GM12891 (cell line): ENCODE measurements at regions not wholly inside any gene's neighbourhood (a gene's known extent, or its start where the extent isn't known, plus 50 kb on each side); places are given as distances from the start of the nearest gene placed in this dataset.
"Not testable (repeated sequence)": the region's sequence is repeated elsewhere in the genome, so short reads cannot be mapped to it uniquely, and the experiment has no call there.

ENCODE experiments used
- PAX5 ChIP-seq: IDR thresholded peaks from 2 replicates; pipeline ENCODE4 v1.6.1; 2011; ENCODE audit warnings: low read length, moderate library complexity, mild to moderate bottlenecking; ENCODE audit not compliant: insufficient read depth, severe bottlenecking
- POLR2A ChIP-seq: IDR thresholded peaks from 2 replicates; pipeline ENCODE4 v1.6.1; 2011; ENCODE audit warnings: low read depth, low read length, control low read depth
- POLR2AphosphoS5 ChIP-seq: IDR thresholded peaks from 2 replicates; pipeline ENCODE4 v1.6.1; 2011; ENCODE audit warnings: low read depth, low read length, control low read depth
- POU2F2 ChIP-seq: IDR thresholded peaks from 2 replicates; pipeline ENCODE4 v1.6.1; 2011; ENCODE audit warnings: low read depth, mild to moderate bottlenecking, control low read depth, low read length, moderate library complexity
- SPI1 ChIP-seq: IDR thresholded peaks from 2 replicates; pipeline ENCODE4 v1.6.1; 2011; ENCODE audit warnings: low read depth, low read length, control low read depth
- TAF1 ChIP-seq: IDR thresholded peaks from 2 replicates; pipeline ENCODE4 v1.6.1; 2011; ENCODE audit warnings: low read depth, low read length, control low read depth

DNA sequence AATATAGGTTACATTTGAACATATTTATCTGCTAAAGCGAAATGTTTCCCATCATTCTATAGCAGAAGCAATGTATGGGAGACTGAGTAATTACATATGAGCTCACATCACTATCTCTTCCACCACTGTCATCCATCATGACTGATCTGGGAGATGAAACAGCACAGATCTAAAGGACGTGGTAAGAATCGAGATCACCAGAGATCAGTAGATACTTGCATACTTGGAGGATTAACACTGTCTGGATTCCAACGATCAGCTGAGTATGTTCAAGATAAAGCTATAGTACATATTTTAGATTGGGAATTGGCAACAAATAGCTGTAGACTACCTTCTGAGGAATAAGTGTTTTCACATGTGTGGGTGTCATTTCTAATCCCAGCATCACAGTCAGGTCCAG is 94.6 kb downstream of the FOXD4L6 start:
- TF ChIP-seq POLR2A, SPI1, POLR2AphosphoS5, TAF1, PAX5, POU2F2: not testable (repeated sequence)
